ENCODE measurements at regions not wholly inside any gene's neighbourhood (a gene's known extent, or its start where the extent isn't known, plus 50 kb on each side); places are given as distances from the start of the nearest gene placed in this dataset.
A peak's percentile ranks its signal among the peaks of the same experiment; 100 is the strongest.

GRCh38 chr7:145644426-145645134 is 472.0 kb upstream of the CNTNAP2 start:
- DNase-seq, result no peak

- no peak for DNase-seq
Measured at GRCh38 chr7:145643981-145644380, 472.6 kb upstream of the CNTNAP2 start.

GRCh38 chr7:145633513-145633912 is 483.1 kb upstream of the CNTNAP2 start:
- no peak for DNase-seq

GRCh38 chr7:145624618-145625017 is 492.0 kb upstream of the CNTNAP2 start:
- no peak for DNase-seq

- no peak for DNase-seq
Measured at GRCh38 chr7:145605963-145606362, 510.6 kb upstream of the CNTNAP2 start.

GRCh38 chr7:145599376-145599775 is 517.2 kb upstream of the CNTNAP2 start:
- DNase-seq, result no peak

- no peak for DNase-seq
Measured at GRCh38 chr7:145584401-145584800, 532.2 kb upstream of the CNTNAP2 start.

GRCh38 chr7:145582742-145583303 is 533.8 kb upstream of the CNTNAP2 start:
- no peak for DNase-seq

- no peak for DNase-seq
Measured at GRCh38 chr7:145557805-145558204, 558.8 kb upstream of the CNTNAP2 start.

GRCh38 chr7:145543242-145543641 is 573.4 kb upstream of the CNTNAP2 start:
- DNase-seq, result peak; percentile 56

GRCh38 chr7:145539910-145540309 is 576.7 kb upstream of the CNTNAP2 start:
- no peak for DNase-seq

GRCh38 chr7:145534301-145534700 is 582.3 kb upstream of the CNTNAP2 start:
- DNase-seq, result no peak

- DNase-seq, result no peak
Measured at GRCh38 chr7:145520284-145520683, 596.3 kb upstream of the CNTNAP2 start.

GRCh38 chr7:145511004-145511403 is 605.6 kb upstream of the CNTNAP2 start:
- DNase-seq, result no peak

GRCh38 chr7:145497911-145498525 is 618.6 kb upstream of the CNTNAP2 start:
- DNase-seq, result no peak

- DNase-seq, result no peak
Measured at GRCh38 chr7:145490356-145490755, 626.2 kb upstream of the CNTNAP2 start.

GRCh38 chr7:145489609-145490008 is 627.0 kb upstream of the CNTNAP2 start:
- no peak for DNase-seq

- DNase-seq, result no peak
Measured at GRCh38 chr7:145488816-145489215, 627.8 kb upstream of the CNTNAP2 start.

GRCh38 chr7:145481985-145482384 is 634.6 kb upstream of the CNTNAP2 start:
- DNase-seq, result no peak

- DNase-seq, result no peak
Measured at GRCh38 chr7:145478541-145478940, 638.1 kb upstream of the CNTNAP2 start.

- no peak for DNase-seq
Measured at GRCh38 chr7:145474009-145474686, 638.3 kb upstream of the TPK1 start.

- no peak for DNase-seq
Measured at GRCh38 chr7:145471883-145472282, 636.0 kb upstream of the TPK1 start.

GRCh38 chr7:145464287-145464686 is 628.4 kb upstream of the TPK1 start:
- no peak for DNase-seq

GRCh38 chr7:145462463-145462862 is 626.6 kb upstream of the TPK1 start:
- no peak for DNase-seq
